Esophagus muscularis mucosa (tissue), 3 donors: ENCODE measurements at regions not wholly inside any gene's neighbourhood (a gene's known extent, or its start where the extent isn't known, plus 50 kb on each side); places are given as distances from the start of the nearest gene placed in this dataset.

Source experiments
- CTCF ChIP-seq, 3 experiments: fragments of 200-600 bp in 2 of 3; fragments of 450-650 bp in 1 of 3; sonication (generic) in 2 of 3; IDR thresholded peaks; one replicate each; pipeline ENCODE4 v1.5.1; 2017 to 2019; ENCODE audit warnings: antibody characterized with exemption in 3 of 3, mild to moderate bottlenecking in 2 of 3, moderate library complexity in 1 of 3
- POLR2AphosphoS5 ChIP-seq, 2 donors: sonication (generic); formaldehyde crosslinking; IDR thresholded peaks; one replicate each; pipeline ENCODE4 v1.6.1; 2017; ENCODE audit warnings: antibody characterized with exemption in 2 of 2

- no peak for TF ChIP-seq CTCF (IDR thresholded peaks at IDR 0.05)
- TF ChIP-seq POLR2AphosphoS5 (IDR thresholded peaks at IDR 0.05): no peak
Observed at GRCh38 chr7:16098058-16098457, 323.3 kb downstream of the CRPPA start.
